H1 (cell line): ENCODE measurements at regions not wholly inside any gene's neighbourhood (a gene's known extent, or its start where the extent isn't known, plus 50 kb on each side); places are given as distances from the start of the nearest gene placed in this dataset.

Experiments
- CHD2 ChIP-seq: IDR thresholded peaks from 2 replicates; pipeline ENCODE4 v1.6.1; 2012; ENCODE audit warnings: low read length, improper control_type of control experiment
- EGR1 ChIP-seq: IDR thresholded peaks from 2 replicates; pipeline ENCODE4 v1.6.1; 2011; ENCODE audit warnings: low read depth, low read length, borderline replicate concordance
- EP300 ChIP-seq, 2 experiments: IDR thresholded peaks; 1 replicate in 1 of 2; 2 replicates in 1 of 2; pipeline ENCODE4 v1.6.1; 2011 to 2012; ENCODE audit warnings: low read depth in 2 of 2, low read length in 2 of 2, mild to moderate bottlenecking in 2 of 2, borderline replicate concordance in 1 of 2, inconsistent platforms in 1 of 2, moderate library complexity in 1 of 2
- EZH2 ChIP-seq: fragments of 200-600 bp; sonication (generic); IDR thresholded peaks from 2 replicates; pipeline ENCODE4 v1.7.1; 2012; ENCODE audit warnings: low read depth, mild to moderate bottlenecking, moderate library complexity, low read length, inconsistent platforms; ENCODE audit not compliant: severe bottlenecking
- FOSL1 ChIP-seq: IDR thresholded peaks from 2 replicates; pipeline ENCODE4 v1.6.1; 2011; ENCODE audit warnings: mild to moderate bottlenecking, low read depth, low read length, moderate library complexity; ENCODE audit not compliant: insufficient read depth
- GTF2F1 ChIP-seq: IDR thresholded peaks from 2 replicates; pipeline ENCODE4 v1.6.1; 2012; ENCODE audit warnings: low read depth, low read length, improper control_type of control experiment, borderline replicate concordance
- HDAC6 ChIP-seq: IDR thresholded peaks from one replicate; pipeline ENCODE4 v1.7.1; 2012; ENCODE audit warnings: low read depth, mild to moderate bottlenecking, inconsistent platforms, low read length, moderate library complexity
- MAFK ChIP-seq: IDR thresholded peaks from 2 replicates; pipeline ENCODE4 v1.6.1; 2012; ENCODE audit warnings: low read depth, mild to moderate bottlenecking, improper control_type of control experiment, low read length
- POLR2A ChIP-seq, 2 experiments: IDR thresholded peaks; 1 replicate in 1 of 2; 2 replicates in 1 of 2; pipeline ENCODE4 v1.6.1; 2011; ENCODE audit warnings: low read depth in 2 of 2, low read length in 2 of 2, mild to moderate bottlenecking in 2 of 2; ENCODE audit errors: control extremely low read depth in 1 of 2
- RXRA ChIP-seq: IDR thresholded peaks from 2 replicates; pipeline ENCODE4 v1.6.1; 2011; ENCODE audit warnings: low read depth, mild to moderate bottlenecking, low read length, moderate library complexity; ENCODE audit not compliant: insufficient read depth
- SRF ChIP-seq: IDR thresholded peaks from 2 replicates; pipeline ENCODE4 v1.6.1; 2011; ENCODE audit warnings: mild to moderate bottlenecking, low read depth, low read length, moderate library complexity
- ZNF274 ChIP-seq: IDR thresholded peaks from 2 replicates; pipeline ENCODE4 v1.7.0; 2012; ENCODE audit warnings: low read length, borderline replicate concordance; ENCODE audit errors: extremely low read depth
- TF ChIP-seq, protein P1 (sequence below): fragments of 300-600 bp; sonication (generic); IDR thresholded peaks from 2 replicates; pipeline ENCODE4 v1.7.1; 2012; ENCODE audit warnings: low read length, moderate library complexity, mild to moderate bottlenecking, inconsistent platforms; ENCODE audit not compliant: insufficient replicate concordance
- TF ChIP-seq, protein P2 (sequence below), 3 experiments: IDR thresholded peaks; 1 replicate in 2 of 3; 2 replicates in 1 of 3; pipeline versions ENCODE4 v1.5.1 to v1.6.1; 2011; ENCODE audit warnings: low read length in 3 of 3, mild to moderate bottlenecking in 3 of 3, inconsistent platforms in 2 of 3, low read depth in 1 of 3, moderate library complexity in 1 of 3; ENCODE audit not compliant: insufficient read depth in 1 of 3; ENCODE audit errors: control extremely low read depth in 1 of 3

DNA sequence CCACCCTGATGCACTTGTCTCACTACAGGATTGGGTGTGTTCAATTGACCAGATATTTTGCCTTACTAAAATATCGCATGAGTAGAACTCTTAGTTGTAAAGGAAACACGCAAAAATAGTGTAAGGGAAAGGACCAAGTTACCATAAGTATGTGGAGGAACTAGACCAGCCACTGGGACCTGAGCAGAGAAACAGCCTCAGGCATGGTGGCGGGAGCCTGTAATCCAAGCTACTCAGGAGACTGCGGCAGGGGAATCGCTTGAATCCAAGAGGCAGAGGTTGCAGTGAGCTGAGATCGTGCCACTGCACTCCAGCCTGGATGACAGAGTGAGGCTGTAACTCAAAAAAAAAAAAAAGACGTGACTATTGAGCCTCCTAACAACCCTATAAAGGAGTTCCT lies 117.9 kb upstream of the SPATA31C2 start:
- TF ChIP-seq SRF (no peak), MAFK (no peak), CHD2 (no peak), EGR1 (no peak), RXRA (no peak), POLR2A (IDR thresholded peaks at IDR 0.05; ENCODE audit: control extremely low read depth in 1 of 2, low read depth in 2 of 2, low read length in 2 of 2) (no peak), FOSL1 (no peak), EP300 (IDR thresholded peaks at IDR 0.05; ENCODE audit: borderline replicate concordance in 1 of 2, low read depth in 2 of 2, low read length in 2 of 2) (no peak), EZH2 (no peak), ZNF274 (no peak), HDAC6 (no peak), GTF2F1 (no peak)
- TF ChIP-seq, protein P1, sequence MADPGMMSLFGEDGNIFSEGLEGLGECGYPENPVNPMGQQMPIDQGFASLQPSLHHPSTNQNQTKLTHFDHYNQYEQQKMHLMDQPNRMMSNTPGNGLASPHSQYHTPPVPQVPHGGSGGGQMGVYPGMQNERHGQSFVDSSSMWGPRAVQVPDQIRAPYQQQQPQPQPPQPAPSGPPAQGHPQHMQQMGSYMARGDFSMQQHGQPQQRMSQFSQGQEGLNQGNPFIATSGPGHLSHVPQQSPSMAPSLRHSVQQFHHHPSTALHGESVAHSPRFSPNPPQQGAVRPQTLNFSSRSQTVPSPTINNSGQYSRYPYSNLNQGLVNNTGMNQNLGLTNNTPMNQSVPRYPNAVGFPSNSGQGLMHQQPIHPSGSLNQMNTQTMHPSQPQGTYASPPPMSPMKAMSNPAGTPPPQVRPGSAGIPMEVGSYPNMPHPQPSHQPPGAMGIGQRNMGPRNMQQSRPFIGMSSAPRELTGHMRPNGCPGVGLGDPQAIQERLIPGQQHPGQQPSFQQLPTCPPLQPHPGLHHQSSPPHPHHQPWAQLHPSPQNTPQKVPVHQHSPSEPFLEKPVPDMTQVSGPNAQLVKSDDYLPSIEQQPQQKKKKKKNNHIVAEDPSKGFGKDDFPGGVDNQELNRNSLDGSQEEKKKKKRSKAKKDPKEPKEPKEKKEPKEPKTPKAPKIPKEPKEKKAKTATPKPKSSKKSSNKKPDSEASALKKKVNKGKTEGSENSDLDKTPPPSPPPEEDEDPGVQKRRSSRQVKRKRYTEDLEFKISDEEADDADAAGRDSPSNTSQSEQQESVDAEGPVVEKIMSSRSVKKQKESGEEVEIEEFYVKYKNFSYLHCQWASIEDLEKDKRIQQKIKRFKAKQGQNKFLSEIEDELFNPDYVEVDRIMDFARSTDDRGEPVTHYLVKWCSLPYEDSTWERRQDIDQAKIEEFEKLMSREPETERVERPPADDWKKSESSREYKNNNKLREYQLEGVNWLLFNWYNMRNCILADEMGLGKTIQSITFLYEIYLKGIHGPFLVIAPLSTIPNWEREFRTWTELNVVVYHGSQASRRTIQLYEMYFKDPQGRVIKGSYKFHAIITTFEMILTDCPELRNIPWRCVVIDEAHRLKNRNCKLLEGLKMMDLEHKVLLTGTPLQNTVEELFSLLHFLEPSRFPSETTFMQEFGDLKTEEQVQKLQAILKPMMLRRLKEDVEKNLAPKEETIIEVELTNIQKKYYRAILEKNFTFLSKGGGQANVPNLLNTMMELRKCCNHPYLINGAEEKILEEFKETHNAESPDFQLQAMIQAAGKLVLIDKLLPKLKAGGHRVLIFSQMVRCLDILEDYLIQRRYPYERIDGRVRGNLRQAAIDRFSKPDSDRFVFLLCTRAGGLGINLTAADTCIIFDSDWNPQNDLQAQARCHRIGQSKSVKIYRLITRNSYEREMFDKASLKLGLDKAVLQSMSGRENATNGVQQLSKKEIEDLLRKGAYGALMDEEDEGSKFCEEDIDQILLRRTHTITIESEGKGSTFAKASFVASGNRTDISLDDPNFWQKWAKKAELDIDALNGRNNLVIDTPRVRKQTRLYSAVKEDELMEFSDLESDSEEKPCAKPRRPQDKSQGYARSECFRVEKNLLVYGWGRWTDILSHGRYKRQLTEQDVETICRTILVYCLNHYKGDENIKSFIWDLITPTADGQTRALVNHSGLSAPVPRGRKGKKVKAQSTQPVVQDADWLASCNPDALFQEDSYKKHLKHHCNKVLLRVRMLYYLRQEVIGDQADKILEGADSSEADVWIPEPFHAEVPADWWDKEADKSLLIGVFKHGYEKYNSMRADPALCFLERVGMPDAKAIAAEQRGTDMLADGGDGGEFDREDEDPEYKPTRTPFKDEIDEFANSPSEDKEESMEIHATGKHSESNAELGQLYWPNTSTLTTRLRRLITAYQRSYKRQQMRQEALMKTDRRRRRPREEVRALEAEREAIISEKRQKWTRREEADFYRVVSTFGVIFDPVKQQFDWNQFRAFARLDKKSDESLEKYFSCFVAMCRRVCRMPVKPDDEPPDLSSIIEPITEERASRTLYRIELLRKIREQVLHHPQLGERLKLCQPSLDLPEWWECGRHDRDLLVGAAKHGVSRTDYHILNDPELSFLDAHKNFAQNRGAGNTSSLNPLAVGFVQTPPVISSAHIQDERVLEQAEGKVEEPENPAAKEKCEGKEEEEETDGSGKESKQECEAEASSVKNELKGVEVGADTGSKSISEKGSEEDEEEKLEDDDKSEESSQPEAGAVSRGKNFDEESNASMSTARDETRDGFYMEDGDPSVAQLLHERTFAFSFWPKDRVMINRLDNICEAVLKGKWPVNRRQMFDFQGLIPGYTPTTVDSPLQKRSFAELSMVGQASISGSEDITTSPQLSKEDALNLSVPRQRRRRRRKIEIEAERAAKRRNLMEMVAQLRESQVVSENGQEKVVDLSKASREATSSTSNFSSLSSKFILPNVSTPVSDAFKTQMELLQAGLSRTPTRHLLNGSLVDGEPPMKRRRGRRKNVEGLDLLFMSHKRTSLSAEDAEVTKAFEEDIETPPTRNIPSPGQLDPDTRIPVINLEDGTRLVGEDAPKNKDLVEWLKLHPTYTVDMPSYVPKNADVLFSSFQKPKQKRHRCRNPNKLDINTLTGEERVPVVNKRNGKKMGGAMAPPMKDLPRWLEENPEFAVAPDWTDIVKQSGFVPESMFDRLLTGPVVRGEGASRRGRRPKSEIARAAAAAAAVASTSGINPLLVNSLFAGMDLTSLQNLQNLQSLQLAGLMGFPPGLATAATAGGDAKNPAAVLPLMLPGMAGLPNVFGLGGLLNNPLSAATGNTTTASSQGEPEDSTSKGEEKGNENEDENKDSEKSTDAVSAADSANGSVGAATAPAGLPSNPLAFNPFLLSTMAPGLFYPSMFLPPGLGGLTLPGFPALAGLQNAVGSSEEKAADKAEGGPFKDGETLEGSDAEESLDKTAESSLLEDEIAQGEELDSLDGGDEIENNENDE = no peak
- TF ChIP-seq, protein P2, sequence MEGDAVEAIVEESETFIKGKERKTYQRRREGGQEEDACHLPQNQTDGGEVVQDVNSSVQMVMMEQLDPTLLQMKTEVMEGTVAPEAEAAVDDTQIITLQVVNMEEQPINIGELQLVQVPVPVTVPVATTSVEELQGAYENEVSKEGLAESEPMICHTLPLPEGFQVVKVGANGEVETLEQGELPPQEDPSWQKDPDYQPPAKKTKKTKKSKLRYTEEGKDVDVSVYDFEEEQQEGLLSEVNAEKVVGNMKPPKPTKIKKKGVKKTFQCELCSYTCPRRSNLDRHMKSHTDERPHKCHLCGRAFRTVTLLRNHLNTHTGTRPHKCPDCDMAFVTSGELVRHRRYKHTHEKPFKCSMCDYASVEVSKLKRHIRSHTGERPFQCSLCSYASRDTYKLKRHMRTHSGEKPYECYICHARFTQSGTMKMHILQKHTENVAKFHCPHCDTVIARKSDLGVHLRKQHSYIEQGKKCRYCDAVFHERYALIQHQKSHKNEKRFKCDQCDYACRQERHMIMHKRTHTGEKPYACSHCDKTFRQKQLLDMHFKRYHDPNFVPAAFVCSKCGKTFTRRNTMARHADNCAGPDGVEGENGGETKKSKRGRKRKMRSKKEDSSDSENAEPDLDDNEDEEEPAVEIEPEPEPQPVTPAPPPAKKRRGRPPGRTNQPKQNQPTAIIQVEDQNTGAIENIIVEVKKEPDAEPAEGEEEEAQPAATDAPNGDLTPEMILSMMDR (IDR thresholded peaks at IDR 0.05; ENCODE audit: control extremely low read depth in 1 of 3, insufficient read depth in 1 of 3, low read depth in 1 of 3, low read length in 3 of 3) = no peak
